Ishikawa (cell line): ENCODE measurements at regions not wholly inside any gene's neighbourhood (a gene's known extent, or its start where the extent isn't known, plus 50 kb on each side); places are given as distances from the start of the nearest gene placed in this dataset.

Experiments used
- CEBPB ChIP-seq: IDR thresholded peaks from 2 replicates; pipeline ENCODE4 v1.6.1; 2012
- CREB1 ChIP-seq: IDR thresholded peaks from 2 replicates; pipeline ENCODE4 v1.6.1; 2012; ENCODE audit warnings: low read depth
- EGR1 ChIP-seq: IDR thresholded peaks from 2 replicates; pipeline ENCODE4 v1.6.1; 2012
- EP300 ChIP-seq: IDR thresholded peaks from 2 replicates; pipeline ENCODE4 v1.6.1; 2012; ENCODE audit warnings: borderline replicate concordance
- FOXM1 ChIP-seq: IDR thresholded peaks from 2 replicates; pipeline ENCODE4 v1.6.1; 2012; ENCODE audit warnings: low read depth, borderline replicate concordance
- NFIC ChIP-seq: IDR thresholded peaks from 2 replicates; pipeline ENCODE4 v1.6.1; 2012
- RAD21 ChIP-seq: IDR thresholded peaks from 2 replicates; pipeline ENCODE4 v1.6.1; 2012; ENCODE audit warnings: low read depth
- REST ChIP-seq: IDR thresholded peaks from 2 replicates; pipeline ENCODE4 v1.6.1; 2012; ENCODE audit warnings: low read depth, mild to moderate bottlenecking
- TAF1 ChIP-seq: IDR thresholded peaks from 2 replicates; pipeline ENCODE4 v1.6.1; 2012; ENCODE audit warnings: low read depth, mild to moderate bottlenecking
- TCF12 ChIP-seq: IDR thresholded peaks from 2 replicates; pipeline ENCODE4 v1.6.1; 2012; ENCODE audit warnings: low read depth
- TEAD4 ChIP-seq: IDR thresholded peaks from 2 replicates; pipeline ENCODE4 v1.6.1; 2012
- YY1 ChIP-seq: IDR thresholded peaks from 2 replicates; pipeline ENCODE4 v1.6.1; 2012; ENCODE audit warnings: low read depth

GRCh38 chr10:3484306-3485056 lies 300.5 kb downstream of the KLF6 start:
- TF ChIP-seq EP300, result no peak
- no peak for TF ChIP-seq FOXM1
- no peak for TF ChIP-seq REST
- TF ChIP-seq TAF1, result no peak
- no peak for TF ChIP-seq NFIC
- TF ChIP-seq EGR1, result no peak
- no peak for TF ChIP-seq RAD21
- TF ChIP-seq TEAD4, result no peak
- TF ChIP-seq CREB1, result no peak
- no peak for TF ChIP-seq CEBPB
- no peak for TF ChIP-seq TCF12
- TF ChIP-seq YY1, result no peak
